Muscle layer of duodenum (tissue), 2 donors: ENCODE measurements at regions not wholly inside any gene's neighbourhood (a gene's known extent, or its start where the extent isn't known, plus 50 kb on each side); places are given as distances from the start of the nearest gene placed in this dataset.
"Not testable (repeated sequence)": the region's sequence is repeated elsewhere in the genome, so short reads cannot be mapped to it uniquely, and the experiment has no call there.

Source experiments
- H3K27ac ChIP-seq: one replicate; pipeline ENCODE4 v1.7.0; 2013; ENCODE audit warnings: mild to moderate bottlenecking, low read length
- H3K27me3 ChIP-seq: one replicate; pipeline ENCODE4 v1.7.0; 2013; ENCODE audit warnings: low read depth, mild to moderate bottlenecking, control low read depth, low read length
- H3K36me3 ChIP-seq, 2 donors: one replicate each; pipeline ENCODE4 v1.7.0; 2013; ENCODE audit warnings: low read length in 2 of 2, control low read depth in 1 of 2, mild to moderate bottlenecking in 1 of 2; ENCODE audit not compliant: insufficient read depth in 2 of 2, control insufficient read depth in 1 of 2
- H3K4me1 ChIP-seq, 2 donors: one replicate each; pipeline ENCODE4 v1.7.0; 2013; ENCODE audit warnings: low read length in 2 of 2, mild to moderate bottlenecking in 2 of 2, control low read depth in 1 of 2, moderate library complexity in 1 of 2; ENCODE audit not compliant: insufficient read depth in 2 of 2, control insufficient read depth in 1 of 2
- H3K4me3 ChIP-seq, 2 donors: one replicate each; pipeline ENCODE4 v1.7.0; 2013; ENCODE audit warnings: low read length in 2 of 2, low read depth in 1 of 2, mild to moderate bottlenecking in 1 of 2
- H3K9me3 ChIP-seq, 2 donors: one replicate each; pipeline ENCODE4 v1.7.0; 2013; ENCODE audit warnings: low read length in 2 of 2, control low read depth in 1 of 2, mild to moderate bottlenecking in 1 of 2; ENCODE audit not compliant: control insufficient read depth in 1 of 2
- donor health status: healthy.

DNA sequence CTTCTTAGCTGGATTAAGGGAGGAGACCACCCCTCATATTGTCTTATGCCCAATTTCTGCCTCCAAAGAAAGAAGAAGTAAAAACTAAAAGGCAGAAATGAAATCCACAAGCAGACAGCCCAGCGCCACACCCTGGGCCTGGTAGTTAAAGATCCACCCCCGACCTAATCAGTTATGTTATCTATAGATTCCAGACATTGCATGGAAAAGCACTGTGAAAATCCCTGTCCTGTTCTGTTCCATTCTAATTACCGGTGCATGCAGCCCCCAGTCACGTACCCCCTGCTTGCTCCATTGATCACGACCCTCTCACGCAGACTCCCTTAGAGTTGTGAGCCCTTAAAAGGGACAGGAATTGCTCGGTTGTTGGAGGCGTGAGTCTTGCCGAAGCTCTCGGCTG, 85.7 kb upstream of the METAP2 start:
- not testable (repeated sequence) for H3K27ac ChIP-seq, H3K27me3 ChIP-seq, H3K9me3 ChIP-seq, H3K4me3 ChIP-seq, H3K36me3 ChIP-seq
- peaks cover 0 to 17% of the 10 kb centered on the region in 2 donors for H3K4me1 ChIP-seq

- no peaks in the 10 kb centered on the region for H3K36me3 ChIP-seq
- H3K27me3 ChIP-seq = no peaks in the 10 kb centered on the region
- H3K9me3 ChIP-seq = no peaks in the 10 kb centered on the region
- H3K4me1 ChIP-seq = peaks cover 0 to 2% of the 10 kb centered on the region in 2 donors
- H3K27ac ChIP-seq = no peak overlapping the region
- H3K4me3 ChIP-seq = no peak overlapping the region
These were observed 83.8 kb upstream of the METAP2 start for GRCh38 chr12:95390192-95390591.

DNA sequence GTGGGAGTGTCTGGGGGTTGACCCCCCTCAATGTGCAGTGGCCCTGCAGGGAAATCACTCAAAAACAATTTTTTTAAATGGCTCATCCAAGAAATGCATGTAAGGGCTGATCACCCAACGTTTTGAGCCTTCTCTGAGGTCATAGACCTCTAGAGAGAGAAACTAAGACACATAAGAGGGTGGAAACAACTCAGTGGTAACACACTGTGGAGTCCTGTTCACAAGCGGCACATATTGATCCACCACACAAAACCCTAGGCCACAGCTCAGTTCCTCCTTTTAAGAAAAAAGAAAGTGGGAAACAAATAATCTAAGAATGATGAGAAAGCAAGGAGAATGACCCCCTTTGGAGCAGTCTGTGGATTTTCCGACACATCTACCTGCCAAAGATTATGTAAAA, 83.0 kb upstream of the METAP2 start:
- no peaks in the 10 kb centered on the region for H3K27me3 ChIP-seq
- no peak overlapping the region for H3K27ac ChIP-seq
- H3K36me3 ChIP-seq = no peaks in the 10 kb centered on the region
- no peaks in the 10 kb centered on the region for H3K4me1 ChIP-seq
- H3K4me3 ChIP-seq = no peak overlapping the region
- no peaks in the 10 kb centered on the region for H3K9me3 ChIP-seq

- Histone ChIP-seq H3K9me3 (no peaks in the 10 kb centered on the region), H3K27ac (no peak overlapping the region), H3K36me3 (no peaks in the 10 kb centered on the region), H3K4me1 (no peaks in the 10 kb centered on the region), H3K4me3 (no peak overlapping the region), H3K27me3 (no peaks in the 10 kb centered on the region)
These were observed 80.7 kb upstream of the METAP2 start for GRCh38 chr12:95393191-95393790.

- no peaks in the 10 kb centered on the region for H3K9me3 ChIP-seq
- H3K27me3 ChIP-seq = no peaks in the 10 kb centered on the region
- H3K4me3 ChIP-seq = no peak overlapping the region
- no peaks in the 10 kb centered on the region for H3K36me3 ChIP-seq
- no peaks in the 10 kb centered on the region for H3K4me1 ChIP-seq
- no peak overlapping the region for H3K27ac ChIP-seq
These were observed 78.3 kb upstream of the METAP2 start for GRCh38 chr12:95395696-95396095.

DNA sequence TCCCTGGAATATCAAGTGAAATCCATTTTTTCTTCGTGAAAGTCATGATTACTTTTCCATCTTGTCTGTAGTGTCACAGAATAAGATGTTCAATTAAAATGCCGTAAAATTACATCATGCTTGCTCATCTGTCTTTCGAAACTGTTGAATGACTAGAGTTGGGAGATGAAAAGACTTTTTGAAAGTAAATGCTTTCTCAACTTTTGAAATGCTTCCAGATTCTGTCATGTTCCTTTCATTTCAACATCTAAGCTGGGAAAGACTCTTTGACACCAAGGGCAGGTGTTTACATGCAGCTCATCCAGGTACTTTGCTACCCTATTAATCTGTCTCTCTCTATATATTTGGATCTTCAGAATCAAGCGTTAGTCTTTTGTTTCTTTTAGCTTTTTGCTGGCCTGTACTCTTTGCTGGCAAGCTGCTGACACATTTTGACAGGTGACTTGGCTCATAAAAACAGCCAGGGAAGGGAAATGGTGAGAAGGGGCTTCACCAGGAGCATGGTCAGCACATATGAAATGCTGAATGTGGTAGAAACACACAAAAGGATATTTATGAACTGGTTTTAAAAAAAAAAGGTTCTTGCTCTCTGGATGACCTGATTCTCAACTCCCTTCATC, 77.0 kb upstream of the METAP2 start:
- no peaks in the 10 kb centered on the region for H3K9me3 ChIP-seq
- no peak overlapping the region for H3K27ac ChIP-seq

GRCh38 chr12:95397571-95397970, 76.4 kb upstream of the METAP2 start:
- no peak overlapping the region for H3K27ac ChIP-seq
- H3K4me1 ChIP-seq = no peaks in the 10 kb centered on the region
- H3K4me3 ChIP-seq = no peak overlapping the region
- no peaks in the 10 kb centered on the region for H3K36me3 ChIP-seq
- no peaks in the 10 kb centered on the region for H3K27me3 ChIP-seq
- H3K9me3 ChIP-seq = no peaks in the 10 kb centered on the region

More for the DNA sequence above, 77.0 kb upstream of the METAP2 start:
- Histone ChIP-seq H3K27me3 (no peaks in the 10 kb centered on the region), H3K4me3 (no peak overlapping the region), H3K36me3 (no peaks in the 10 kb centered on the region), H3K4me1 (no peaks in the 10 kb centered on the region)

- Histone ChIP-seq H3K36me3 (no peaks in the 10 kb centered on the region), H3K4me1 (no peaks in the 10 kb centered on the region), H3K27me3 (no peaks in the 10 kb centered on the region), H3K4me3 (no peak overlapping the region), H3K27ac (no peak overlapping the region), H3K9me3 (no peaks in the 10 kb centered on the region)
These were observed 71.9 kb upstream of the METAP2 start for GRCh38 chr12:95402096-95402495.

DNA sequence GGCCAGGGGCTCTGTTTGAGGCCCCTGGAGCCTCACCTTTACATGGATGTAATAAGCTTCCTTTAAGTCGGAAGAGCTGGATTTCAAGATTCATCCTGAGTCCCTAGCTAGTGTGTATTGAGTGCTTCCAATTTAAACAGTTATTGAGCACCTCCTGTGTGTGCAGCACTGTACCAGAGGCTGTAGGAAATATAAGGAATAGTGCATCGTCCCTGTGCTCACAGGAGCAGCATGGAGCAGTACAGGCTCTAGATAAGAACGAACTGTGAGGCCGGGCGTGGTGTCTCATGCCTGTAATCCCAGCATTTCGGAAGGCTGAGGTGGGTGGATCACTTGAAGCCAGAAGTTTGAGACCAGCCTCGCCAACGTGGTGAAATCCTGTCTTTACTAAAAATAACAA, 65.8 kb upstream of the METAP2 start:
- H3K36me3 ChIP-seq = no peaks in the 10 kb centered on the region
- H3K27me3 ChIP-seq = no peaks in the 10 kb centered on the region
- H3K9me3 ChIP-seq = no peaks in the 10 kb centered on the region
- no peaks in the 10 kb centered on the region for H3K4me1 ChIP-seq
- no peak overlapping the region for H3K4me3 ChIP-seq
- H3K27ac ChIP-seq = no peak overlapping the region

DNA sequence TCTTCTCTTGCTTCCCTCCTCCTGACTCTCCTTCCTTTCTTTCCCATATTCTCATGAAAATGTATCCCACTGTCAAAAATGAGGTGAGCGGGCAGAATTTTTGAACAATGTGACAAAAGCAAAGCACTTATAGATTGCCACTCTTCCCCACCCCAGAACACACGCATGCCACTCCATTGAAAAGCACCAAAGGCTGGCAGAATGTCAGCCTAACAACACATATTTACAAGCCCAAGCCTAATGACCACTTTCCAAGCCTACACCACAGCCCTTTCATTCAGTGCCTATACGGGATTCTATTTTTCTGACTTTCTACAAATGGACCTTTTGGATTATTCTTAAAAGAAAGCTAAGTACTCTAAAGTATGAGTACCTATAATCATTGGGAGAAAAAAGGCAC, 62.9 kb upstream of the METAP2 start:
- no peaks in the 10 kb centered on the region for H3K9me3 ChIP-seq
- no peaks in the 10 kb centered on the region for H3K4me1 ChIP-seq
- no peak overlapping the region for H3K27ac ChIP-seq
- H3K36me3 ChIP-seq = no peaks in the 10 kb centered on the region
- no peaks in the 10 kb centered on the region for H3K27me3 ChIP-seq
- H3K4me3 ChIP-seq = no peak overlapping the region

- Histone ChIP-seq H3K4me3 (no peak overlapping the region), H3K27ac (no peak overlapping the region), H3K27me3 (no peaks in the 10 kb centered on the region), H3K36me3 (no peaks in the 10 kb centered on the region), H3K9me3 (no peaks in the 10 kb centered on the region), H3K4me1 (no peaks in the 10 kb centered on the region)
These were observed 62.5 kb upstream of the METAP2 start for GRCh38 chr12:95411466-95411865.
